NCI-H748 treated with DMSO at 0.1 percent for 48 hours (cell line): ENCODE measurements at regions not wholly inside any gene's neighbourhood (a gene's known extent, or its start where the extent isn't known, plus 50 kb on each side); places are given as distances from the start of the nearest gene placed in this dataset.
"Not testable (repeated sequence)": the region's sequence is repeated elsewhere in the genome, so short reads cannot be mapped to it uniquely, and the experiment has no call there.

Source experiments
- DNase-seq: peaks from one replicate; lab custom pipeline; 2025; lab: John Stamatoyannopoulos, UW

DNA sequence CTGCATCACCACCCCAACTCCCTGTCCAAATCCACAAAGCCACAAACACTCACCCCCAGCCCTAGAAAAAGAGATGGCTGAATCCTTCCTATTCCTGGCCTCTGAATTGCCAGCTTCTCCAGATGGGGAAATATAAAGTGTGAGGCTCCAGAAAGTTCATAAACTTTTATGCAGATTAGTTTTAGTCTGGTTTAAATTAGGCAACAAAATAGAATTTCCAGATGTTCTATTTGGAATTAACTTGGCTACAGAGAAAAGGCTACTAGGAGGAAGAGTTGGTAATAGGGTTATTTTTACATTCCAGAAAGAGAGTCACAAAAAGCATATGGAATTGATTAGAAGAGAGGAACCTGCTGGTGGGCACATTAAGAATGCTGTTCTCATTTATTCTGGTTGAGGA is 56.0 kb downstream of the EN1 start:
- no peak for DNase-seq

DNA sequence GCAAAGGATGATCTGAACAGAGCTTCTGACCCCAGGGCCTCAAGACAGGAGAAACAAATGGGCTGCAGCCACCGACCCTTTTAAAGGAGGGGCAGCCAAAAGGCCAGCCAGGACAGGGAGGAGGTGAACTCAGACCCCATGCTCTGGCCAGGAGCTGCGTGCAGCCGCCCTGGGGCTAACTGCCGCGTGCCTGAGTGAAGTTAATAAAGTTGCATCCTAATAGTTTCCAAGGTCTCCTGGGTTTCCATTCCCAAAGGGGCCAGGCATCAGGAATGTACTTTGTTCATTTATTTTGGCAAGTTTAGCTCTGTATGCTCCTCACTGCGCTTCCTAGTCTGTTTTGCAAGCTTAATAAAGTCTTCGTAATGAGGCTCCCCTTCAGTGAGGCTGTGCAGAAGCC is 60.7 kb downstream of the EN1 start:
- DNase-seq = no peak

DNA sequence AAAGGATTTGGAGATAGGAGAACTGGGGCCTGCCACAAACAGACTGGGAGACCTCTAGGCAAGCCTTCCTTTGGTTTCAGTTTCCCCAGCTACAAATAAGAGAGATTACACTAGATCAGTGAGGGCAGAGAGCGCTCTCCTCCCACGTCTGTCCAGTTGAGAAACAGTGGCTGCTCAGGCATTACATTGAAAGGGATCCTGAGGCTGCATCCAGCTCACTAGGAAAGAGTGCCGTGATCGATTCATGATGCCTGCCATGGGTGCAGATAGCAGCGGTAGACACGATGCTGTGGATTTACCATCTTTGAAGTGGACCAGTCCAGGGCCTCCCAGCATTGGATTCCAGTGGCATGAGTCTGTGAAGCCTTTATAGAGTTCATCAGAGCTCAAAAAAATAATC is 62.6 kb downstream of the EN1 start:
- DNase-seq = no peak

- no peak for DNase-seq
These were observed 68.1 kb downstream of the EN1 start for GRCh38 chr2:118779362-118779761.

DNA sequence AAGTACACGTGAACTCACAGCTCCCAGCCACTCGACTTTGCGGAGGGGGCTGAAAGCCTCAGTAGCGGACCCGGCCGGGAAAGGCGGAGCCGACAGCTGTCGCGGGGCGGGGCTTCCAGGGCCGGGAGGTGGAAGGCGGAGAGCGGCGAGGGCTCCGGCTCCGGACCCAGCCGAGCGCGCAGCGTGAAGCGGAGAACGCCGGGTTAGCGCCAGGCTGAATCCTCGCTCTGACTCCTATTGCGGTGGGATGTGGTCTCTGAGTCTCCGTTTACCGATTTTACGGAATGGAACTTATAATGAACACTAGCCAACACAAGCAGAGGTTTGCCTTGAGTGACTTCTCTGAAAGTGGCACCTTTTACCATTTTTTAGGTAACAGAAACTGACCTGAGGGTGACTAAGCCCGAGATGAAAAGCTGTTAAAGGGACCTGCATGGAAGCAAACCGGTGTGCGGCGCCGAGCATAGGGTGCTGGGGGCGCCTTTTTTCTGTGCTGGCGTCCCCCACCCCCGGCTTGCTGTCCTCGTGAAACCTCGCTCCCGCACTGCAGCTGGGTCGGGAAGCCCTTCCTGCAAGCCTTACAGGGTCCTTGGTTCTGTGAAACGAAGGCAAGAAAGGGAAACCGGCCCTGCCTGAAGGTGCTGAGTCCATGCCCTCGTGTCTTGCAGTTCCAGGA is 72.9 kb downstream of the EN1 start:
- DNase-seq = no peak

DNA sequence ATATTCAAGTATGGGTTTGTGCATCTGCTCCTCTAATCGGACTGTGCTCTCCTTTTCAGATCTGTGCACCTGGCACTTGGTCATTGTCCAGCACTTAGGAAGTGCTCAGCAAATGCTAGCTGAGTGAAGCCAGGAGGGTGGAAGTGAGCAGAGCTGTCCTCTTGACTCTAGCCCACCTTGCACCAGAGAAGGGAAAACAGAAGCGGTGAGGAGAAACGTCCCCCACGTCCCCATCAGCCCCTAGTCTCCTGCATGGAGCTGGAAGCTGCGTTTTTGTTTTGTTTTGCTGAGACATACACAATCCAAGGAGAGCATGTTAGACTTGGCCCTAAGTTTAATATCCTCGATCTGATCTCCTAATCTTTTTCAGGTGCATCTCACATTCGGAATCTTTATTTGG is 73.6 kb downstream of the EN1 start:
- DNase-seq = no peak

GRCh38 chr2:118772487-118773200 is 74.8 kb downstream of the EN1 start:
- no peak for DNase-seq

DNA sequence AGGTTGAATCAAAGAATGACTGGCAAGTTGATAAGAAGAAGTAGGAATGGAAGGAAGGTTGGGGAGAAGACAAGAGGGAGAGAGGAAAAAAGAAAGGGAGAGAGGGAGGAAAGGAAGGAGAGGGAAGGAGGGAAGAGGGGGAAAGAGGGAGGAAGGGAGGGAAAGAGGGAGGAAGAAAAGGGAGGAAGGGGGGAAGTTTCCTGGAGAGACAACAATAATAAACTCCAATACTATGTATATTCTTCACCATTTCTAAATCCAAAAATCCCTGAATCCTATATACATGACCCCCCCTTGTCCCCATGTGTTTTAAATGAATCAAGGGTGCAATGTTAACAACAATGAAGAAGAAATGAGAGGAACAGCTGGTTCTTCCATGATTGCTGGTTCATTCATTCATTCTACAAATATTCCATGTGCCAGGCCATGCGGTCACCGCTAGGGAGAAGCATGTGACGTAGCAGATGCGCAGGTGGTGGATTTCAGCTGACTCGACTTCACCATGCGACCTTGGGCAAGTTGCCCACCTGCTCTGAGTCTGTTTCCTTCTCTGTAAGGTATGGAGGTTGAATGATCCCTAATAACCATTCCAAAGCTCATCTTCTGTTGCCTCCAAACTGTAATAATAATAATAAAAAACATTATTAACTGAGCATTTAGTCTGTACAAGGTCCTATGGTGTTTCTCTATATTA is 77.6 kb downstream of the EN1 start:
- no peak for DNase-seq

DNA sequence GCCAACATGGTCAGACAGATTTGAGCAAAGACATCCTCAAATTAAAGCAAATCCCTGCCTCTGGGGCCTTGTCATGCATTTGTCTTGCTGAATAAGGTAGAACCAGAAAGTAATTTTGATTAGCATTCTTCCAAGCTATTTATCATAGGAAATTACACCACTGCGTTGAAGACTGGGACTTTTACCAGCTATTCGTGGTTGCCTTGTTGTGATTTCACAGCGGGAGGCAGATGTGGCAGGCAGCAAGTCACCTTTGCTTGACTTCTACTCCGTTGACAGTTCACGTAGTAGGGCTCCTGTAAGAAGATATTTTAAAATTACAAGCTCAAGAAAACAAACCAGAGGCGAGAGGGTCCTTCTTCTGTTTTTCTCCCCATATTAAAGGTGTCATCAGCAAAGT is 80.6 kb downstream of the EN1 start:
- DNase-seq = no peak

GRCh38 chr2:118764855-118765254 is 82.6 kb downstream of the EN1 start:
- no peak for DNase-seq

GRCh38 chr2:118763797-118764196 is 83.7 kb downstream of the EN1 start:
- no peak for DNase-seq

- DNase-seq = no peak
These were observed 85.2 kb downstream of the EN1 start for GRCh38 chr2:118762290-118762689.

DNA sequence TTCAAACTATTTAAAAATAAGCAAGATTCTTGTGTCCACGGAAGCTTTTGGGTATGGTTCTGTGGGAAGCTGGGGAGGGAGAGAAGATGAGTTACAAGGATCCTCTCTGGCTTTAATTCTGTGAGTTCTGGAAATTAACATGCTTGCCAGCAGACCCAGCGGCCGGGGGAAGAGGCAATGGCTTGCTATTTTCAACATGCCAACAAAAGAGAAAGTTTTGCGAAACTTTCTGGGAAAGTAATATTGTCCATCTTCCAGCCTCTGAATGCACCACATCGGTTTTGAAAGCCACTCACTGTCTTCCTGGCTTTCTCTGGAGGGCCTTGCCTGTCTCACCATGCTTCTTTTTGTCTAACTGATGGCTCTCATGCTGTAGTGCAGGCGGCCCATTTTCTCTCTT is 85.7 kb downstream of the EN1 start:
- no peak for DNase-seq

GRCh38 chr2:118755901-118756300 is 91.5 kb downstream of the EN1 start:
- no peak for DNase-seq

DNA sequence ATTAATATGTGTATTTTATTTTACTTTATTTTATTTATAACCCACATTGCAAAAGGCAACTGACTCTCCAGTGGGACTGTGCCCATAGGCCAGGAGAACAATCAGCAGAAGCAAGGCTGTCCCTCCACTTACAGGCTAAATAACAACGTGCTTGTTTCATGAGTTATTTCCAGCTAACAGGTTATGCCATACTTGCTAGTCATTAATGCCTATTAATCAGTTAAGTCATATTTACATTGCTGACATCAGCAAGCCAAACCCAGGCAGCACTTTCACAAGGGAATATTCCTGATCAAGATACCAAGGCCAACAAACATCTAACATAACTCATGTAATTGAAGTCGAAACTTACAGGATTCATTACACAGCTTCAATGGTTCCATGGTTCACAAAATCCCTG is 92.1 kb downstream of the EN1 start:
- no peak for DNase-seq

DNA sequence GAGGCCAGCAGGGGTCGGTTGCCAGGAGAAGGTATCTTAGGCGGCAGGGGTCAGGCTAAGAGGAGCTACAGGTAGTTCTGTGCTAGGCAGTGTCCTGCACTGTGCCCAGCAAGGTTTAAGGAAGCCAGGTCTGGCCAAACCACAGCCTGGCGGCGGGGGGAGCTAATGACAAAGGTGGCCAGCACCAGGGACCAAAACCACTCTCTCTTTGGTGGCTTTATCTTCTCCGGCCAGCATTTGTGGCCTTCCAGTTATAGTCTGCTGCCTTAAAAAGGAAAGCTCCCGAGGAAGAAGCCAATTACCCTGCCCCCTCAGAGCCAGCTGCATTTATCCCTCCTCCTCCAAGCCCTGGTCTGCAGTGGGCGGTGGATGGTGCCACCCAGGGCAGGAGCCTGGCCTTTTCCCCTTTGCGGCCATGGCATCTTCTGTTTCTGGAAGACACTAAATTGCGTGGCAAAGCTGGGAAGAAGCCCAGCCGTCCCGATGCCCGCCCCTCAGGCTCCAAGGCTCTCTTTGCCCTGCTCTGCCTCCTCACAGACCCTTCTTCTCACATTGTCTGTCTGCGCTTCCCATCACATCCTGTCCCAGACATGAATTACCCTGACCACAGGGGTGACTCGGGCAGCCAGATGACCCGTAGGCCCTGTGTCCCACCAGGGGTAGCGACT is 94.6 kb downstream of the EN1 start:
- no peak for DNase-seq

- DNase-seq = no peak
These were observed 96.4 kb downstream of the EN1 start for GRCh38 chr2:118750959-118751565.

- no peak for DNase-seq
These were observed 99.1 kb downstream of the EN1 start for GRCh38 chr2:118748245-118748885.

DNA sequence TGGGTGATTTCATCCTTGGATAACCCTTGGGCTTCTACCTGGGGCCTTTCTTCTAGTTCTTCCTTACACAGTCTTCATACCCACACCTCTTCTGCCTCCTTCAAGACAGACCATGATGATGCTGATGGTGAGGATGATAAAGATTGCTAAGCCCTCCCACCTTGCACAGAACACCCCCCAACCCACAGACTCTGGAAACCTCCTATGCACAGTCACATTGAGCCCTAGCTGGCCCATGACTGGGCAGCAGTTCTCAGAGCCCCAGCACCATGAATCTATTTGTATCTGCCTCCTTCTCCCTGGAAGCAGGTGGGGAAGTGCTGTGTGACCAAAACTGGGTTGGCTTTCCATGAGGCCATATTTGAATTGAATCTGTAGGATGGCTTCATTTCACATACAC is 99.8 kb downstream of the EN1 start:
- DNase-seq = no peak

DNA sequence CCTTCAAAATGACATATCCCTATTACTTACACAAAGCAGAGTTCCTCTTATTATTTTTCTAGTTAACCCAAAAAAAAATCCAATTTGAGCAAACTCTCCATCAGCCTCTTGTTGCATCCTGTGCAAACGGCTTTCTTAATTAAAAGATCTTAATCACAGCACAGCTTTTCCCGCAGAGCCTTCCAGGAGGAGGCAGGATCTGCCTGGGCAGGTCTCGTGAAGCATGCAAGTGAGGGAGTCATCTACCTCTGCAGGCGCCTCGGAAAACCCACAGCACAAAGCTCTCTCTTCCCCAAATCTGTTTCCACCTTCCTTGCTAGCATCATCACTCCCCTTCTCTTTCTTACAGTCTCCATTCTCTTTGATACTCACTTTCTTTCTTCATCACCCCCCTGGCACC is 100.4 kb downstream of the EN1 start:
- DNase-seq = no peak

DNA sequence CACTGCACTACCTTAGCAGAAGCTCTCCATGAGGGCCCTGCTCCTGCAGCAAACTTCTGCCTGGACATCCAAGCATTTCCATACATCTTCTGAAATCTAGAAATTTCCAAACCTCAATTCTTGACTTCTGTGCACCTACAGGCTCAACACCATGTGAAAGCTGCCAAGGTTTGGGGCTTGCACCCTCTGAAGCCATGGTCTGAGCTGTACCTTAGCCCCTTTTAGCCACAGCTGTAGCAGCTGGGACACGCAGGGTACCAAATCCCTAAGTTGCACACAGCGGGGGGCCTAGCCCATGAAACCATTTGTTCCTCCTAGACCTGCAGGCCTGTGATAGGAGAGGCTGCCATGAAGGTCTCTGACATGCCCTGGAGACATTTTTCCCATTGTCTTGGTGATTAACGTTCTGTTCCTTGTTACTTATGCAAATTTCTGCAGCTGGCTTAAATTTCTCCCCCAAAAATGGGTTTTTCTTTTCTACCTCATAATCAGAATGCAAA is 102.7 kb downstream of the EN1 start:
- not testable (repeated sequence) for DNase-seq
